ENCODE measurements at regions not wholly inside any gene's neighbourhood (a gene's known extent, or its start where the extent isn't known, plus 50 kb on each side); places are given as distances from the start of the nearest gene placed in this dataset.

DNA sequence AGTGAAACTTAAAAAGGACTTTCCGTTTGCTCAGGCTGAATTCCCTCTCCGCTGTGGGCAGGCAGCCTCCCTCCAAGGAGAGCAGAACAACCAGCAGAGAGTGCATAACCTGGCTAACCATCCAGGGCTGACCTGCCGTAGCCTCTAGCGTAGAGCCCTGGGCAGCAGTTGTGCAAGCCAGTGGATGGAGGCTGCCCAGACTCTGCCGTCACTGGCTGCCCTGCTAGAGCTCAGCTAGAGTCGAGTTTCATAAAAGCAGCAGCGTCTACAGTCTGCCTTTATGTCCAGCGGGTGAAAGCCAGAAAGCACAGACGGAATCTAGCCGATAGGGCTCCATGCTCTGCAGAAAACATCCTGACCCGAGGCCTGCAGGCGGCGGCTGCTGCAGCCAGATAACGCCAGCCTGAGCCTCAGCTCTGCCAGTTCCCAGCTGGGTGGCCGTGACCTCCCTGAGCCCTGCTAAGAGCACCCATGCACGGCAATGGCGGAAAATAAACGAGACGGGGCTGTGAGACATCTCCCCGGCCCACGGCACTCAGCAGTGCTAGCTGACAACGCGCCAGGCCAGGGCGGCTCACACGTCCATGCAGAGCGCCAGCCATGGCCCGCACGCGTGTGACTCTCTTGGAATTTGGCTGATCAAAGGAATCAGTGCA is 231.3 kb downstream of the ENGASE start:
- no peaks in the 10 kb centered on the region for H3K9me3 ChIP-seq
- intact Hi-C loops (cut with micrococcal nuclease; ENCODE audit: unreplicated experiment), result no loop called here
- H3K27me3 Mint-ChIP-seq (ENCODE audit: insufficient read depth, unreplicated experiment), result peaks cover 18% of the 10 kb centered on the region
- H3K27ac Mint-ChIP-seq (ENCODE audit: unreplicated experiment), result no peak overlapping the region
- POLR2A ChIA-PET, result no interaction called here
- no peaks in the 10 kb centered on the region for H3K4me1 ChIP-seq
- H3K36me3 Mint-ChIP-seq (ENCODE audit: insufficient read depth, unreplicated experiment), result no peaks in the 10 kb centered on the region
- TF ChIP-seq, protein P1, sequence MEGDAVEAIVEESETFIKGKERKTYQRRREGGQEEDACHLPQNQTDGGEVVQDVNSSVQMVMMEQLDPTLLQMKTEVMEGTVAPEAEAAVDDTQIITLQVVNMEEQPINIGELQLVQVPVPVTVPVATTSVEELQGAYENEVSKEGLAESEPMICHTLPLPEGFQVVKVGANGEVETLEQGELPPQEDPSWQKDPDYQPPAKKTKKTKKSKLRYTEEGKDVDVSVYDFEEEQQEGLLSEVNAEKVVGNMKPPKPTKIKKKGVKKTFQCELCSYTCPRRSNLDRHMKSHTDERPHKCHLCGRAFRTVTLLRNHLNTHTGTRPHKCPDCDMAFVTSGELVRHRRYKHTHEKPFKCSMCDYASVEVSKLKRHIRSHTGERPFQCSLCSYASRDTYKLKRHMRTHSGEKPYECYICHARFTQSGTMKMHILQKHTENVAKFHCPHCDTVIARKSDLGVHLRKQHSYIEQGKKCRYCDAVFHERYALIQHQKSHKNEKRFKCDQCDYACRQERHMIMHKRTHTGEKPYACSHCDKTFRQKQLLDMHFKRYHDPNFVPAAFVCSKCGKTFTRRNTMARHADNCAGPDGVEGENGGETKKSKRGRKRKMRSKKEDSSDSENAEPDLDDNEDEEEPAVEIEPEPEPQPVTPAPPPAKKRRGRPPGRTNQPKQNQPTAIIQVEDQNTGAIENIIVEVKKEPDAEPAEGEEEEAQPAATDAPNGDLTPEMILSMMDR (IDR thresholded peaks at IDR 0.05; ENCODE audit: insufficient read depth in 1 of 2, low read depth in 1 of 2, low read length in 1 of 2, severe bottlenecking in 1 of 2, unreplicated experiment in 1 of 2), result no peak
- peaks cover 2% of the 10 kb centered on the region for H3K27me3 ChIP-seq (replicated peaks; ENCODE audit: control insufficient read depth, insufficient read depth, low read length)
- no peaks in the 10 kb centered on the region for H3K9me3 Mint-ChIP-seq (ENCODE audit: unreplicated experiment)
- CTCF ChIA-PET, result no interaction called here
- no peak overlapping the region for H3K4me3 Mint-ChIP-seq (ENCODE audit: unreplicated experiment)
- BruUV-seq (replicated peaks), result no TSS peak
- no peaks in the 10 kb centered on the region for H3K4me1 Mint-ChIP-seq (ENCODE audit: low read depth, unreplicated experiment)
- no peak overlapping the region for H3K4me3 ChIP-seq (ENCODE audit: low read depth, low read length)
- no peaks in the 10 kb centered on the region for H3K36me3 ChIP-seq (ENCODE audit: control insufficient read depth, insufficient read depth, low read length)
- DNase-seq, result no peak

DNA sequence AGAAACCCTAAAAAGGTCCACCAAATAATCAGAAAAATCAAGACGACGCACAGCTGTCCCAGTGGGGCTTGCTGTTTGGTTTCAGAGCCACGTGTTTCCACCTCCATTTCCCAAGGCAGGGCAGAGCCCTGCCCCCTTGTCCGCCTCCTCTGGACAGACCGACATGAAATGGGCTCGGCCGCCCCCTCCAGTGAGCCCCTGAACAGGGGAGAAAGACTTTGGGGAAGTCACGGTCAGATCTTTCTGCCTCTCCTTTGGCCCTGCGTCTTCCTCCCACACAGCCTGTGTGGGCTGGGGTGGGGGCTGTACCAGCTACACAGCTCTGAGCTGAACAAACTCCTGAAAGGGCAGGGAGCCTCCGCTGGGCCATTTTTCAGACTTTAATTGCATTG is 230.7 kb downstream of the ENGASE start:
- Mint-ChIP-seq H3K9me3 (ENCODE audit: unreplicated experiment) (no peaks in the 10 kb centered on the region), H3K27me3 (ENCODE audit: insufficient read depth, unreplicated experiment) (peaks cover 18% of the 10 kb centered on the region), H3K36me3 (ENCODE audit: insufficient read depth, unreplicated experiment) (no peaks in the 10 kb centered on the region), H3K4me1 (ENCODE audit: low read depth, unreplicated experiment) (no peaks in the 10 kb centered on the region), H3K4me3 (ENCODE audit: unreplicated experiment) (no peak overlapping the region), H3K27ac (ENCODE audit: unreplicated experiment) (no peak overlapping the region)
- Histone ChIP-seq H3K27me3 (replicated peaks; ENCODE audit: control insufficient read depth, insufficient read depth, low read length) (peaks cover 2% of the 10 kb centered on the region), H3K36me3 (ENCODE audit: control insufficient read depth, insufficient read depth, low read length) (no peaks in the 10 kb centered on the region), H3K4me3 (ENCODE audit: low read depth, low read length) (no peak overlapping the region), H3K9me3 (no peaks in the 10 kb centered on the region), H3K4me1 (no peaks in the 10 kb centered on the region)
- intact Hi-C loops (cut with micrococcal nuclease; ENCODE audit: unreplicated experiment), result no loop called here
- POLR2A ChIA-PET, result no interaction called here
- TF ChIP-seq, protein P1 (IDR thresholded peaks at IDR 0.05; ENCODE audit: insufficient read depth in 1 of 2, low read depth in 1 of 2, low read length in 1 of 2, severe bottlenecking in 1 of 2, unreplicated experiment in 1 of 2), result no peak
- CTCF ChIA-PET, result no interaction called here
- BruUV-seq (replicated peaks), result no TSS peak
- DNase-seq, result no peak

DNA sequence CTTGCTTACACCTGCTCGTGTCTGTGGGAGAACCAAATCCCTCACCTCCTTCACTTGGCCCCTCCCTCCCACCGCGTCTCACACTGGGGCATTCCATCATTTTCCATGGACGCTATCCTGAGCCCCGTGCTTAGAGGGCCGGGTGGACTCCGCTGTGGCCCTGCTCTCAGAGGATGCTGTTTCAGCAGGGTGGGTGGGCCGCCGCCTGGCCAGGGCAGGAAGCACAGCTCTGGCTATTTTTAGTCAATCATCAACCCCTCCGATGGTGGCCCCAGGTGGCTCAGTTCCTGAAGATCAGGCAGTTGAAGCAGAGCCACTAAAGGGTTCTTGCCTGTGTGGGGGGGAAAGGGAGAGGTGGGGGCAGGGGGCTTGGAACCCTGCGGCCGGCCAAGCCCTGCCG is 230.3 kb downstream of the ENGASE start:
- no peak overlapping the region for H3K4me3 ChIP-seq (ENCODE audit: low read depth, low read length)
- H3K9me3 ChIP-seq, result no peaks in the 10 kb centered on the region
- H3K4me1 ChIP-seq, result no peaks in the 10 kb centered on the region
- Mint-ChIP-seq H3K27me3 (ENCODE audit: insufficient read depth, unreplicated experiment) (peaks cover 22% of the 10 kb centered on the region), H3K36me3 (ENCODE audit: insufficient read depth, unreplicated experiment) (no peaks in the 10 kb centered on the region), H3K27ac (ENCODE audit: unreplicated experiment) (no peak overlapping the region), H3K4me1 (ENCODE audit: low read depth, unreplicated experiment) (no peaks in the 10 kb centered on the region), H3K9me3 (ENCODE audit: unreplicated experiment) (no peaks in the 10 kb centered on the region), H3K4me3 (ENCODE audit: unreplicated experiment) (no peak overlapping the region)
- POLR2A ChIA-PET, result no interaction called here
- intact Hi-C loops (cut with micrococcal nuclease; ENCODE audit: unreplicated experiment), result no loop called here
- CTCF ChIA-PET, result interaction anchor here (0.7 kb wide), 2 partner anchors 15 to 60 kb away, joined by 5 to 6 read pairs; no protein-coding TSS in a partner anchor
- no peaks in the 10 kb centered on the region for H3K36me3 ChIP-seq (ENCODE audit: control insufficient read depth, insufficient read depth, low read length)
- TF ChIP-seq, protein P1 (IDR thresholded peaks at IDR 0.05; ENCODE audit: insufficient read depth in 1 of 2, low read depth in 1 of 2, low read length in 1 of 2, severe bottlenecking in 1 of 2, unreplicated experiment in 1 of 2), result peak in 1 of 2 experiments; percentile 6
- peaks cover 2% of the 10 kb centered on the region for H3K27me3 ChIP-seq (replicated peaks; ENCODE audit: control insufficient read depth, insufficient read depth, low read length)
- DNase-seq, result peak in 1 of 2 experiments; percentile 21
- BruUV-seq (replicated peaks), result no TSS peak

Data from Caco-2 (cell line).